Heart left ventricle (tissue), 16 donors: ENCODE measurements at regions not wholly inside any gene's neighbourhood (a gene's known extent, or its start where the extent isn't known, plus 50 kb on each side); places are given as distances from the start of the nearest gene placed in this dataset.

Experiments
- ATAC-seq, 4 donors: fragments of 200-7000 bp; cut with Tn5 transposase; one replicate each; pipeline ENCODE4 v1.9.1; 2020 to 2022; ENCODE audit warnings: moderate library complexity in 4 of 4, mild to moderate bottlenecking in 3 of 4, moderate number of reproducible peaks in 1 of 4
- DNase-seq, 5 donors: peaks; one replicate each; pipeline ENCODE4 v3.0.0-alpha.2; 2020
- H3K27ac ChIP-seq, 12 donors: fragments of 200-600 bp; sonication (generic) in 4 of 12; one replicate each; pipeline versions ENCODE4 v1.5.0 to v1.8.0; 2016 to 2022; ENCODE audit warnings: mild to moderate bottlenecking in 2 of 12
- H3K27me3 ChIP-seq, 9 donors: fragments of 200-600 bp; sonication (generic) in 2 of 9; one replicate each; pipeline versions ENCODE4 v1.5.1 to v1.8.0; 2016 to 2022; ENCODE audit warnings: mild to moderate bottlenecking in 3 of 9
- H3K36me3 ChIP-seq, 9 donors: fragments of 200-600 bp; sonication (generic) in 2 of 9; one replicate each; pipeline versions ENCODE4 v1.5.0 to v1.8.0; 2018 to 2022; ENCODE audit warnings: mild to moderate bottlenecking in 2 of 9
- H3K4me1 ChIP-seq, 12 donors: fragments of 200-600 bp; sonication (generic) in 4 of 12; one replicate each; pipeline versions ENCODE4 v1.5.0 to v1.8.0; 2016 to 2022; ENCODE audit warnings: mild to moderate bottlenecking in 3 of 12
- H3K4me3 ChIP-seq, 12 donors: fragments of 200-600 bp; sonication (generic) in 4 of 12; one replicate each; pipeline versions ENCODE4 v1.5.0 to v1.8.0; 2017 to 2022; ENCODE audit warnings: mild to moderate bottlenecking in 9 of 12, moderate library complexity in 4 of 12
- H3K9me3 ChIP-seq, 12 donors: fragments of 200-600 bp; sonication (generic) in 4 of 12; one replicate each; pipeline versions ENCODE4 v1.5.0 to v1.8.0; 2016 to 2022; ENCODE audit warnings: mild to moderate bottlenecking in 1 of 12
- CTCF ChIP-seq, 12 donors: fragments of 200-600 bp; sonication (generic) in 4 of 12; IDR thresholded peaks; one replicate each; pipeline versions ENCODE4 v1.5.0 to v1.8.0; 2018 to 2022; ENCODE audit warnings: antibody characterized with exemption in 12 of 12, mild to moderate bottlenecking in 5 of 12
- POLR2A ChIP-seq, 2 donors: fragments of 450-650 bp; IDR thresholded peaks; one replicate each; pipeline ENCODE4 v1.6.1; 2017; ENCODE audit warnings: antibody characterized with exemption in 2 of 2, mild to moderate bottlenecking in 2 of 2, moderate library complexity in 2 of 2
- WGBS, 4 donors: extraction: QIAGEN DNeasy Blood & Tissue Kit in 2 of 4; methylation state at CpG; one replicate each; pipeline versions ENCODE4 v1.1.5 to v1.1.7; 2013 to 2018; 5-methylcytosine and 5-hydroxymethylcytosine counted together
- intact Hi-C, 10 donors: fragments of 100-400 bp; cut with DNase I; formaldehyde crosslinking; loops; one replicate each; pipeline versions ENCODE4 v1.11.1 to v1.14.2; 2022
- donor health status: ischemic (EF 13 %, LVEDD 7.1; RV severe dilation, severe dysfunction).
- donor health status: healthy with polysubstance abuse.
- donor health status: DM: no; HTN: yes; CAD: no.
- donor health status: DM: no; HTN: no; CAD: no.
- donor health status: ischemic (EF 25% LVEDD 6.9; RV normal size, moderate dysfunction).
- donor health status: ischemic (EF 25% LVEDD 5.7; RV mildly dilated, moderate dysfunction).
- donor health status: healthy.
- donor health status: DM: yes; HTN: yes; CAD: no.
- donor health status: ischemic (EF 35%, LVEDD 5.7; RV mildly dilated, moderate dysfunction).
- donor health status: nonischemic (EF 11% LVEDD 7.7; RV severe dilation, severe dysfunction).
- donor health status: DM: yes; HTN: yes; CAD: no.
- donor health status: PGD.
- donor health status: ischemic (EF 29% LVEDD 5.4; RV normal size, mild dysfunction).
- donor health status: nonischemic (EF 23%, LVEDD 6.1; RV moderate dilation, normal function).

- no peaks in the 10 kb centered on the region for H3K27me3 ChIP-seq
- H3K9me3 ChIP-seq, result no peaks in the 10 kb centered on the region
- intact Hi-C loops, result no loop called here
- no peaks in the 10 kb centered on the region for H3K36me3 ChIP-seq
- no peak overlapping the region for H3K27ac ChIP-seq
- ATAC-seq (no peak), DNase-seq (no peak)
- H3K4me3 ChIP-seq, result no peak overlapping the region
- 57 to 66% (median 65%) methylated on average over 10 of the region's 10 CpGs for WGBS, 4 donors
- peaks cover 0 to 38% (median 10%) of the 10 kb centered on the region in 12 donors for H3K4me1 ChIP-seq
- TF ChIP-seq POLR2A (IDR thresholded peaks at IDR 0.05) (no peak), CTCF (IDR thresholded peaks at IDR 0.05) (no peak)
These were observed 78.1 kb upstream of the SPTBN1 start for GRCh38 chr2:54377901-54378493.

- H3K27me3 ChIP-seq, result no peaks in the 10 kb centered on the region
- ATAC-seq, result peak in 2 of 4 donors; percentile 30 to 38
- TF ChIP-seq POLR2A (IDR thresholded peaks at IDR 0.05) (no peak), CTCF (IDR thresholded peaks at IDR 0.05) (no peak)
- no peak overlapping the region for H3K27ac ChIP-seq
- intact Hi-C loops, result loop anchor here in 1 of 10 donors (5.0 kb wide), 1 partner anchor 37 kb away; no protein-coding TSS in a partner anchor
- H3K4me3 ChIP-seq, result no peak overlapping the region
- no peaks in the 10 kb centered on the region for H3K9me3 ChIP-seq
- H3K36me3 ChIP-seq, result no peaks in the 10 kb centered on the region
- no peak for DNase-seq
- H3K4me1 ChIP-seq, result peaks cover 0 to 20% (median 11%) of the 10 kb centered on the region in 12 donors
- 87 to 94% (median 90%) methylated on average over 8 of the region's 8 CpGs for WGBS, 4 donors
These were observed 75.5 kb upstream of the SPTBN1 start for GRCh38 chr2:54380670-54381069.

DNA sequence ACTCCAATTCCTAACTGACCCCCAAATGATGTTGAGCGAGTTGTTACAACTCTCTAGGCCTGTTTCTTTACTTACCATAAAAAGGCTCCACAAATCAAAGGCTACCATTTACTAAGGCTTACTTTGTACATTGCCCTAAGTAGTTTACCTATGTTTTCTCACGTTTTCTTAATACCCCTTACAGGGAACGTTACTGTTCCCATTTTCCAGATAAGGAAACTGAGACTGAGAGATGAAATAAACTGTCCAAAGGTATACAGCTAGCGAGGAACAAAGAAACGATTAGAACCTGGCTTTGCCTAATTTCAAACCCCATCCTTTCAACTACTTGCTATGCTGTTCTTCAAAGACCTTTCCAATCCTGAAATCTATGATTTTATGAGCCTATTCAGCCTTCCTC lies 74.8 kb upstream of the SPTBN1 start:
- WGBS, 4 donors, result 86 to 97% (median 94%) methylated on average over 5 of the region's 5 CpGs
- intact Hi-C loops, result loop anchor here in 1 of 10 donors (5.0 kb wide), 1 partner anchor 36 kb away; no protein-coding TSS in a partner anchor
- Histone ChIP-seq H3K27ac (peak overlapping the region in 4 of 12 donors; percentile 5 to 40 (median 15)), H3K4me1 (peaks cover 0 to 27% (median 13%) of the 10 kb centered on the region in 12 donors), H3K9me3 (no peaks in the 10 kb centered on the region), H3K36me3 (no peaks in the 10 kb centered on the region), H3K4me3 (no peak overlapping the region), H3K27me3 (no peaks in the 10 kb centered on the region)
- ATAC-seq, result no peak
- DNase-seq, result no peak
- TF ChIP-seq POLR2A (IDR thresholded peaks at IDR 0.05) (no peak), CTCF (IDR thresholded peaks at IDR 0.05) (no peak)

DNA sequence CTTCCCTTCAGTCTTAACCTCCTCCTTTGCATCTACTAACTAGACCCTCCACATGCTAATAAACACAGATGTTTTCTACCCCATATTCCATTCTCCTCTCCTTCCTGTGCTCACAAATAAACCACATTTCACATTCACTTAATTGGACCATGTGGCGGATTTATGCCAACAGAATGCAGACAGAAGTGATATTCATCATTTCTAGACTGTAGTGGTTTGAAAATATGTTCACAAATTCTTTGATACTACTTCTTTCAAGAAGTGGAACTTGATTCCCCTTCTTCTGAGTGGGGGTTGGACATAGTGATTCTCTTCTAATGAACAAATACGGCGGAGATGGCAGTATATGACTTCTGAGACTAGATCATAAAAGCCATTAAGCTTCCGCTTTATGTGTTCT lies 73.5 kb upstream of the SPTBN1 start:
- no peak for TF ChIP-seq POLR2A (IDR thresholded peaks at IDR 0.05)
- TF ChIP-seq CTCF (IDR thresholded peaks at IDR 0.05), result no peak

More for the DNA sequence above, 73.5 kb upstream of the SPTBN1 start:
- intact Hi-C loops, result loop anchor here in 1 of 10 donors (5.0 kb wide), 1 partner anchor 35 kb away; no protein-coding TSS in a partner anchor
- ATAC-seq, result no peak
- Histone ChIP-seq H3K9me3 (no peaks in the 10 kb centered on the region), H3K36me3 (no peaks in the 10 kb centered on the region), H3K4me1 (peaks cover 0 to 39% (median 21%) of the 10 kb centered on the region in 12 donors), H3K4me3 (no peak overlapping the region), H3K27ac (no peak overlapping the region), H3K27me3 (no peaks in the 10 kb centered on the region)
- WGBS, 4 donors, result 95 to 99% (median 98%) methylated on average over 4 of the region's 4 CpGs
- DNase-seq, result no peak
